K562 (cell line): ENCODE measurements at regions not wholly inside any gene's neighbourhood (a gene's known extent, or its start where the extent isn't known, plus 50 kb on each side); places are given as distances from the start of the nearest gene placed in this dataset.

ENCODE experiments used
- ADNP ChIP-seq: fragments of 200-800 bp; sonication (Bioruptor generic); IDR thresholded peaks from 2 replicates; pipeline ENCODE4 v1.6.1; 2016; ENCODE audit warnings: missing genetic modification characterization, missing compliant biosample characterization
- FOSL1 ChIP-seq: fragments of 200-800 bp; sonication (Bioruptor generic); conservative IDR thresholded peaks from 2 replicates; pipeline ENCODE4 v1.6.1; 2016; ENCODE audit warnings: missing genetic modification characterization, missing compliant biosample characterization
- MGA ChIP-seq: fragments of 450-650 bp; IDR thresholded peaks from 2 replicates; pipeline ENCODE4 v1.6.1; 2016; ENCODE audit warnings: mild to moderate bottlenecking, moderate library complexity
- NR1H2 ChIP-seq: sonication (generic); formaldehyde crosslinking; IDR thresholded peaks from 2 replicates; pipeline ENCODE4 v1.4.0; 2020; ENCODE audit warnings: mild to moderate bottlenecking, missing genetic modification reagents
- PHB2 ChIP-seq: fragments of 450-650 bp; IDR thresholded peaks from 2 replicates; pipeline ENCODE4 v1.6.1; 2017; ENCODE audit warnings: low read depth
- SREBF2 ChIP-seq: sonication (generic); formaldehyde crosslinking; IDR thresholded peaks from 2 replicates; pipeline ENCODE4 v1.4.0; 2020; ENCODE audit warnings: mild to moderate bottlenecking, missing genetic modification reagents
- SRF ChIP-seq, 2 experiments: fragments of 250-450, 450-650 bp in 1 of 2; sonication (Bioruptor Pico) in 1 of 2; sonication (generic) in 1 of 2; formaldehyde crosslinking; IDR thresholded peaks; 2 replicates each; pipeline versions ENCODE4 v1.5.0 to v1.5.1; 2020 to 2022; ENCODE audit warnings: mild to moderate bottlenecking in 1 of 2, missing genetic modification reagents in 1 of 2
- YBX1 ChIP-seq: fragments of 450-650 bp; IDR thresholded peaks from 2 replicates; pipeline ENCODE4 v1.7.1; 2016; ENCODE audit warnings: mild to moderate bottlenecking
- ZNF398 ChIP-seq: fragments of 250-450 bp; sonication (Bioruptor Pico); IDR thresholded peaks from 2 replicates; pipeline ENCODE4 v1.8.0; 2021; ENCODE audit warnings: moderate library complexity, mild to moderate bottlenecking, inconsistent platforms

GRCh38 chr21:35896060-35896459 lies 164.3 kb downstream of the SETD4 start:
- TF ChIP-seq YBX1 (no peak), ZNF398 (CRISPR knock-in tag) (no peak), MGA (no peak), SRF (CRISPR knock-in tag; IDR thresholded peaks at IDR 0.05) (no peak), SREBF2 (CRISPR knock-in tag) (no peak), NR1H2 (CRISPR knock-in tag) (no peak), ADNP (tag) (no peak), FOSL1 (no peak), PHB2 (no peak)
